GM18520 (cell line): ENCODE measurements at regions not wholly inside any gene's neighbourhood (a gene's known extent, or its start where the extent isn't known, plus 50 kb on each side); places are given as distances from the start of the nearest gene placed in this dataset.
"Not testable (repeated sequence)": the region's sequence is repeated elsewhere in the genome, so short reads cannot be mapped to it uniquely, and the experiment has no call there.

Source experiments
- ATAC-seq: cut with Tn5 transposase; IDR thresholded peaks from one replicate; pipeline ENCODE4 v1.9.1; 2021; ENCODE audit not compliant: unreplicated experiment

- no peak for ATAC-seq
Observed at GRCh38 chr4:15162465-15163283, 160.4 kb downstream of the CPEB2 start.

DNA sequence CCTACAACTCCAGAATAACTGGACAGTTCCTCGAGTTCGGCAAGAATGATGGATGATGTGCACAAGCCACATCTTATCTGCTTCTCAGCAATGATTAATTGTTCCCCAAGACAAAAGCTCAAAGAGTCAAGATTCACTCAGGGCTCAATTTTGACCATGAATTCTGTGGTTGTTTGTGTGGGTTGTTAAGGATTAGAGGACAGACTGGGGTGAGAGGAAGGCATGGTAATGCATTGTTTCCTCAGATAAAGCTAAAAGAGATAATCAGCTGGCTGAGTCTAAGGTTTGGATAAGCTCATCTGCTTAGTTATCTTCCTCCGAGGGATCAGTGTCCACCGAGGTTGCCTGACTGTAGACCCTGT, 161.0 kb downstream of the CPEB2 start:
- no peak for ATAC-seq

DNA sequence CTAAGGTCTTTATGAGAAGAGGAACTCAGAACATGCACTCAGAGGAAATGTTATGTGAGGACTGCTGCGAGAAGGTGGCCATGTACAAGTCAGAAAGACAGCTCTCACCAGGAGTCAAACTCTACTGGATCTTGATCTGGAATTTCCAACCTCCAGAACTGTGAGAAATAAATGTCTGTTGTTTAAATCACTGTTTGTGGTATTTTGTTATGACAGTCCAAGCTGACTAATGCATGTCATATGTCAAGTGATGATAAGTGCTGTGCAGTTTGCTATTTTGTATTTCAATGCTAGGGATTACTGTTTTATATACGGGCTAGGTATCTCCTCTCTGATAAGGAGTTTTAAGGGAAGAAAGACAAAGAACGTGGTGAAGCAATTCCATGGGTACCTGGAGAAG, 162.3 kb downstream of the CPEB2 start:
- ATAC-seq, result no peak

- ATAC-seq, result no peak
Observed at GRCh38 chr4:15167743-15168142, 165.5 kb downstream of the CPEB2 start.

GRCh38 chr4:15168759-15169158, 166.5 kb downstream of the CPEB2 start:
- ATAC-seq, result no peak

GRCh38 chr4:15171725-15172124, 169.4 kb downstream of the CPEB2 start:
- ATAC-seq, result no peak

DNA sequence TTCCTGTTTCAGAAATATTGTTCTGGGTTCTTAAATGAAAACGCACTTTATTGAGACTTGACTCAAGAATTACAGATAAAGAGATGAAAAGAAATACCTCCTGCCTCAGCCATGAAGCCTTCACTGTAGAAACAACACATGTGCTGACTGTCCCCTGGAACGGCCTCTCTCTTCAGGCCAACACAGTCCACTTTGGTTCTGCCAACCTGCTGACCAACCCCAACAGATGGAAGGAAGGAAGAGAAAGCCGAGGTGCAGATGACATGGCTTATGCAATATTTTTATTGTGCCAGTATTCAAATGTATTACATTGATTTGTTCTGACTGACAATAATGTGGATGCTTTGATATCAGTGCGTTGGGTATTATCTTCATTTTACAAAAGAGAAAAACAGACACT, 171.0 kb downstream of the CPEB2 start:
- no peak for ATAC-seq

GRCh38 chr4:15174168-15174567, 171.9 kb downstream of the CPEB2 start:
- ATAC-seq, result not testable (repeated sequence)

DNA sequence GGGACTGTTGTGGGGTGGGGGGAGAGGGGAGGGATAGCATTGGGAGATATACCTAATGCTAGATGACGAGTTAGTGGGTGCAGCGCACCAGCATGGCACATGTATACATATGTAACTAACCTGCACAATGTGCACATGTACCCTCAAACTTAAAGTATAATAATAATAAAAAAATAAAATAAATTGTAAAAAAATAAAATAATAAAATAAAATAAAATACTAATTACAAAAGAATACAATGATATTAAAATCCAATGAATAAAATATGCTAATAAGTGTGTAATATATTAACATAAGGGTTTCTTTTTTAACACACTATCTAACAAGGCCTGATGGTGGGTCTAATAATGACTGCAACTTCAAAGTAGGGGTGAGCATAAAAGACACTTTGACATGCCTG, 177.6 kb downstream of the CPEB2 start:
- not testable (repeated sequence) for ATAC-seq

GRCh38 chr4:15182600-15183220, 180.4 kb downstream of the CPEB2 start:
- peak; percentile 80 for ATAC-seq

GRCh38 chr4:15186149-15186548, 183.9 kb downstream of the CPEB2 start:
- ATAC-seq, result no peak

DNA sequence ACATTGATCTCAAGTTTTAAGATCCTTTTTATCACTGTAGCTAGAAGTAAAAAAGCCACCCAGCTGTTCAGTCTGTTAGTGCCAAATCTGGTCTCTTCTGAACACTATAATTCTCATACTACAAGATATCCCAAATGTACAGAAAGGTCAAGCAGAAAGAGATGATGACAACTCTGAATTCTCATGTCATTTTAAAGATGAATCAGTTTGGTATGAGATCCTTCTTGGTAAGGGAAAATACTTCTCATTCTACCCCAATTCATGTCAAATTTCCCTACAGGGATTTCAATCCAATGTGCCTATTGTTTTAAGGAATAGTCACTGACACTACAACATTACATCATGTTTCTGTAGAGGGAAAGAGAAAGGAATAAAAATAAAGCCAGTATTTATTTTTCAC, 184.5 kb downstream of the CPEB2 start:
- ATAC-seq, result no peak

DNA sequence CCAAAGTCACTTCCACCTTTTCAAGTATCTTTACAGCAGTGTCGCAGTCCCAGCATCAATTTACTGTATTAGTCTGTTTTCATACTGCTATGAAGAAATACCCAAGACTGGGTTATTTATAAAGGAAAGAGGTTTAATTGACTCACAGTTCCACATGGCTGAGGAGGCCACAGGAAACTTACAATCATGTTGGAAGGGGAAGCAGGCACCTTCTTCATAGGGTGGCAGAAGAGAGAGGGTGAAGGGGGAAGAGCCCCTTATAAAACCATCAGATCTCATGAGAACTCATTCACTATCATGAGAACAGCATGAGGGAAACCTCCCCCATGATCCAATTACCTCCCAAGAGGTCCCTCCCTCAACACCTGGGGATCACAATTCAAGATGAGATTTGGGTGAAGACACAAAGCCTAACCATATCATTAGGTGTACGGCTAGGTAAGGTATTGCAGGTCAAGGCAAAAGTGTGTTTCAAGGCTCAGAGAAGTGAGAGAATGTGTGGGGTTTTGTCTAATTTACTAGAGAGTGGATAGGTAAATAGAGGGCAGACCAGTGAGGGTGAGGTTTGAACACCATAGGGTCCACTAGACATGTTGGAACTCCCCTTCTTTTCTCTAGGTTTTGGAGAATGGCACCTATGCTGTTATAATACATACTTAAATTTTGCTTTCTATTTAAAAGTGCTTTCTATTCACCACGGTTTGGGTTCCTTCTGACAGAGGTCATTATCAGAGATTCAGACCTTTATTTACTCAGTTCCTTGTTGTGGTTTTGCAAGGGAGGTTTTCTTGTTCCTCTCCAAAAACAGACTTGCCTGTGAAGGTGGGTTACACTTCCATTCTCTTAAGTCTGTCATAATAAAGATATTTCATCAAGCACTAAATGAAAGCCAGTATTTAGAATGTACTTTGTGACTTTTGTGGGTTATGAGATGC, 186.6 kb downstream of the CPEB2 start:
- ATAC-seq, result peak; percentile 44

DNA sequence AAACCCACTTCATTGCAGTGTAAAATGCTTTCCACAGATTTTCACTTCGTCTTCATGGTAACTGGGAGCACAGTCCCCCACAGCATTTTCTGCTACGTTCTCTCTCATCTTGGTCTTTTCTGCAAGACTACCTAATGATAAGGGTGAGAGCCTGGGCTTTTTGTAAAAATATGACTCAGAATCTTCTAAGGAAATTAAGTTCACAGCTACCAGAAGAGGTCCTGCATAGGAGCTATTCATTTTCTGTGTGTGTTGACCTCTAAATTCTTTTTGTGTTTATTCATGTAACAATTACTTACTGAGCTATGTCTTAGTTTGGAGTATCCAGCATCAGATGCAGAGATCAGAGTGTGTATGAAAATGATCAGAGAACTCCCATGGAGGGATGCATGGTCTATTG, 192.2 kb downstream of the CPEB2 start:
- no peak for ATAC-seq

DNA sequence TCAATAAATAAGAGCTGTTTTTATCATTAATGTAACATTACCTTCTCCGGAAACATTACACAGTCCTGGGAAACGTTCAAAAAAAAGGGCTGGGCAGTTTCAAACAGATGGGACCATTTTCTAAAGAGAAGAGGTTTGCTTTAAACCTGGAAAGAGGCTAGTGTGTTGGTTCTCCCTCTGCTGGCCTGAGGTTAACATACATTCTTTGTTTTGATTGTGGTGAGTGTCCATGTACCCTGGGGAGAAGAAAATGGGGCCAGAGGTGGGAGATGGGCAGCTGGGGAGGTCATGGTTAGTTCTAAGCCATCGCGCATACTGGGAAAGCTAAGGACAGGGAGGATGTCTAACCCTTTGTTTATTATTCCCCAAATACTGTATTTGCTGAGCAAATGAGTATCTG, 194.7 kb downstream of the CPEB2 start:
- ATAC-seq, result no peak

DNA sequence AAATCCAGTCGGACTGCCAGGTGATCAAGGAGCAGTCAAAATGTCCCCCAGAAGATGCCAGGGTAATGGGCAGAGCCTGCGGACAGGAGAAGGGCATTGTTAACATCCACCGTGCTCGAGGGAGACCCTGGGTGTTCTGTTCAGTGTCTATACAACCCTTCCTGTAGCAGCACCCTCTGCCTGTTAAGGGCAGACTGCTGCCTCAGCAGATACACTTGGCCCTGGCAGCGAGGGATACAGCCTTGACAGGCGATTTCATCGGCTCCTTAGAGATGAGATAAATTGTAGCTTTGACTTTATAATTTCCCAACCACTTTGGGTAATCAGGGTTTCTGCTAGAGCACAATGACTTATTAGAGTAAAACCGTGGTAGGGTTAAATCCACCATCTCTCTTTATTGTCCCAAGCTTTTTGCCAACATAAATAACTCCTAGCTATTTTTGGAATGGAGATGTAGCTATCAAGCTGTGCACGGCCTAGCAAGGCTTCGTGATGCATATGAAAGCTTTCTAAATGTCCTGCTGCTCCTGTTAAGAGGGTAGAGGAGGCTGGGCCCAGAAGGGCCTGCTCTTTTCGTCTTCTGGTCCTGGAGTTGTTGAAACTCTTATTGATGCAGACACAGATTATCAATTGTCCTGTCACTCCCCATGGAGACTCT, 195.9 kb downstream of the CPEB2 start:
- ATAC-seq, result no peak

DNA sequence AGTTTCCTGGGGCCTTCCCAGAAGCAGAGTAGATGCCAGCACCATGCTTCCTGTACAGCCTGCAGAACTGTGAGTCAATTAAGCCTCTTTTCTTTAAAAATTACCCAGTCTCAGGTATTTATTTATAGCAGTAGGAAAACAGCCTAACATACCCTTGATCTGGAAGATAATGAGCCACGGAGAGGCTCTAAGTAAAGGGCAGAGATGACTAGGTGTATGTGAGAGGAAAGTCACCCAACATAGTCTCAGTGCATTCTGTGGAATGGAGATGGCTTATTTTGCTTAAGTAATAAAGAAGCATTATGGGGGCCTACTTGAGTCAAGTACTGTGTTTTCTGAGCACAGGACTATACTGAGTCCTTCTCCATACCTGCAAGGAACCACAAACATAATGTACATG, 199.5 kb downstream of the CPEB2 start:
- ATAC-seq, result no peak

DNA sequence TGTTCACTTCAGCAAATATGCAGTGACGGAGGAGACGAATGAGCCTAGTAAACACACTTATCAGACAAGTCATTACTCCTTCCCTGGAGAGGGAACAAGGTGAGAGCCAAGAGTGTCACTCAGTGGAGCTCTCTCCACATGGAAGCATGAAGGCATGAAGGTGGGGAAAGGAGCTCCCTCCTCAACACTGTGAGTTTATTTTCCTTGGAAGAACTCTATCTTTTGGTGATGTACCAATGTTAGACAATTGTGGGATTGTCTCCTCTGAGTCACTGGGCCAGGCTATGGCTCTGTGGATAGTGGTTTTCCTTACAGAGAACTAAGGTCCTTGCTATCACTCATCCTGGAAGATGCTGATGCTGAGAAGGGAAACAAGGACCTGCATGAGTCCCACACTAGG, 200.2 kb downstream of the CPEB2 start:
- no peak for ATAC-seq

DNA sequence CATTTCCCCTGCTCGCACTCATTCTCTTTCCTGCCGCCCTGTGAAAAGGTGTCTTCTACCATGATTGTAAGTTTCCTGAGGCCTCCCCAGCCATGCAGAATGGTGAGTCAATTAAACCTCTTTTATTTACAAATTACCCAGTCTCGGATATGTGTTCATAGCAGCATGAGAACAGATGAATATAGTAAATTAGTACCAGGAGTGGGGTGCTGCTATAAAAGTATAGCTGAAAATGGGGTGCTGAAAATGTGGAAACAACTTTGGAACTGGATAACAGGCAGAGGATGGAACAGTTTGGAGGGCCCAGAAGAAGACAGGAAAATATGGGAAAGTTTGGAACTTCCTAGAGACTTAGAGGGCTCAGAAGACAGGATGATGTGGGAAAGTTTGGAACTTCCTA, 204.2 kb downstream of the CPEB2 start:
- ATAC-seq, result not testable (repeated sequence)

DNA sequence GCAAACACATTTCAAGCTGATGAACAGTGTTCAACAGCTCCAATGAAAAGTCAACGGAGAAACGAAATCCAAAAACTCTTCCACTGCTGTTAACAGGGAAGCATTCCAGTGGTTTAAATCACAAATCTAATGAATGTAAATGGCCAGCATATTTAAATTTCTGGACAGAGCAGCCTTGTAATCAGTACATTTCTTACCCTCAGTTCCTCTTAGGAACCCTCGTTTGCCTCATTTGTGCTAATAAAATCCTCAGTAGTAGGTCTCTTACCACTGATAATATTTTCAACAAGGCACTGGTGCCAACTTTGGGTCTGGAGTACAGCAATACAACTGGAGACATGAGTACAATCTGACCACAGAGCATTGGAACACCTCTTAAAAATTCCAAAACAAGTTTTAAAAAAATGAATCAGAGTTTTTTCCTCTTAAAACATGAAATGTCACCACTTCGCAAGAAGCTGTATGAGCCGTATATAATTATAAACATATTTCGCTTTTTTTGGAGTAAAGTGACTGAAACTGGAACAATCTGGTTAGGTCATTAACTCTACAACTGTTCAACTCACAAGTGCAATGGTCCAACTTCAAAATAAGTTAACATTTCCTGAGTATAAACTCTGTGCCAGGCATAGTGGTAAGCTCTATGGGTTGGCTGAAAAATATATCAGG, 211.2 kb downstream of the CPEB2 start:
- ATAC-seq, result no peak

- no peak for ATAC-seq
Observed at GRCh38 chr4:15215109-15215508, 212.7 kb upstream of the C1QTNF7 start.
